GM12891 (cell line): ENCODE measurements at regions not wholly inside any gene's neighbourhood (a gene's known extent, or its start where the extent isn't known, plus 50 kb on each side); places are given as distances from the start of the nearest gene placed in this dataset.

Experiments
- DNase-seq: peaks from one replicate; pipeline ENCODE4 v3.0.0; 2011; ENCODE audit warnings: low spot score; ENCODE audit not compliant: insufficient read length
- FAIRE-seq: peaks from 2 replicates; lab custom pipeline; 2011; peaks lifted over from hg19 to GRCh38; lab: Jason Lieb, UNC
- PAX5 ChIP-seq: IDR thresholded peaks from 2 replicates; pipeline ENCODE4 v1.6.1; 2011; ENCODE audit warnings: low read length, moderate library complexity, mild to moderate bottlenecking; ENCODE audit not compliant: insufficient read depth, severe bottlenecking
- POLR2A ChIP-seq: IDR thresholded peaks from 2 replicates; pipeline ENCODE4 v1.6.1; 2011; ENCODE audit warnings: low read depth, low read length, control low read depth
- POLR2AphosphoS5 ChIP-seq: IDR thresholded peaks from 2 replicates; pipeline ENCODE4 v1.6.1; 2011; ENCODE audit warnings: low read depth, low read length, control low read depth
- POU2F2 ChIP-seq: IDR thresholded peaks from 2 replicates; pipeline ENCODE4 v1.6.1; 2011; ENCODE audit warnings: low read depth, mild to moderate bottlenecking, control low read depth, low read length, moderate library complexity
- SPI1 ChIP-seq: IDR thresholded peaks from 2 replicates; pipeline ENCODE4 v1.6.1; 2011; ENCODE audit warnings: low read depth, low read length, control low read depth
- TAF1 ChIP-seq: IDR thresholded peaks from 2 replicates; pipeline ENCODE4 v1.6.1; 2011; ENCODE audit warnings: low read depth, low read length, control low read depth

- TF ChIP-seq SPI1: no peak
- no peak for TF ChIP-seq TAF1
- no peak for FAIRE-seq
- no peak for DNase-seq
These were observed 219.3 kb upstream of the OSR1 start for GRCh38 chr2:19577723-19578122.

- TF ChIP-seq PAX5: no peak
- no peak for TF ChIP-seq POLR2AphosphoS5
- no peak for TF ChIP-seq POLR2A
- no peak for TF ChIP-seq SPI1
- no peak for TF ChIP-seq POU2F2
- TF ChIP-seq TAF1: no peak
- no peak for FAIRE-seq
These were observed 218.0 kb upstream of the OSR1 start for GRCh38 chr2:19576411-19576810.

GRCh38 chr2:19575641-19576040 lies 217.2 kb upstream of the OSR1 start:
- DNase-seq (no peak), FAIRE-seq (no peak)
- TF ChIP-seq PAX5 (no peak), SPI1 (no peak), POU2F2 (no peak), TAF1 (no peak), POLR2AphosphoS5 (no peak), POLR2A (no peak)

More at GRCh38 chr2:19576411-19576810, 218.0 kb upstream of the OSR1 start:
- no peak for DNase-seq

GRCh38 chr2:19574778-19575260 lies 216.4 kb upstream of the OSR1 start:
- no peak for DNase-seq
- no peak for FAIRE-seq
- TF ChIP-seq POU2F2 (no peak), PAX5 (no peak), POLR2A (no peak), SPI1 (no peak), TAF1 (no peak), POLR2AphosphoS5 (no peak)

GRCh38 chr2:19573784-19574183 lies 215.4 kb upstream of the OSR1 start:
- FAIRE-seq: no peak
- no peak for DNase-seq
- TF ChIP-seq PAX5 (no peak), POU2F2 (no peak), TAF1 (no peak)

- TF ChIP-seq TAF1: no peak
- TF ChIP-seq POLR2A: no peak
- no peak for TF ChIP-seq POLR2AphosphoS5
- no peak for DNase-seq
These were observed 213.3 kb upstream of the OSR1 start for GRCh38 chr2:19571773-19572172.

GRCh38 chr2:19569300-19569791 lies 210.9 kb upstream of the OSR1 start:
- no peak for FAIRE-seq
- DNase-seq: no peak
- no peak for TF ChIP-seq PAX5
- TF ChIP-seq POLR2AphosphoS5: no peak
- no peak for TF ChIP-seq POLR2A
- TF ChIP-seq SPI1: no peak
- no peak for TF ChIP-seq POU2F2
- no peak for TF ChIP-seq TAF1

More at GRCh38 chr2:19571773-19572172, 213.3 kb upstream of the OSR1 start:
- FAIRE-seq: no peak

GRCh38 chr2:19568809-19569208 lies 210.4 kb upstream of the OSR1 start:
- no peak for DNase-seq
- FAIRE-seq: no peak
- TF ChIP-seq PAX5: no peak
- TF ChIP-seq POU2F2: no peak
- no peak for TF ChIP-seq TAF1
- no peak for TF ChIP-seq POLR2AphosphoS5
- TF ChIP-seq POLR2A: no peak
- no peak for TF ChIP-seq SPI1

GRCh38 chr2:19560785-19561184 lies 202.4 kb upstream of the OSR1 start:
- FAIRE-seq (no peak), DNase-seq (no peak)
- no peak for TF ChIP-seq POLR2AphosphoS5
- TF ChIP-seq POU2F2: no peak
- TF ChIP-seq TAF1: no peak
- no peak for TF ChIP-seq SPI1
- no peak for TF ChIP-seq POLR2A
- no peak for TF ChIP-seq PAX5

GRCh38 chr2:19559596-19560240 lies 201.3 kb upstream of the OSR1 start:
- no peak for DNase-seq
- TF ChIP-seq POLR2AphosphoS5 (no peak), TAF1 (no peak), POLR2A (no peak)
- FAIRE-seq: no peak
